ENCODE measurements at regions not wholly inside any gene's neighbourhood (a gene's known extent, or its start where the extent isn't known, plus 50 kb on each side); places are given as distances from the start of the nearest gene placed in this dataset.

- no peak overlapping the region for H2BK120ac ChIP-seq (ENCODE audit: low read depth, low read length, poor library complexity, severe bottlenecking)
- H2BK15ac ChIP-seq (ENCODE audit: low read depth, low read length) = no peak overlapping the region
- no peak overlapping the region for H4K8ac ChIP-seq (replicated peaks; ENCODE audit: insufficient read length, low read depth, low read length)
- no peak overlapping the region for H3K18ac ChIP-seq (ENCODE audit: insufficient read length, low read depth, low read length)
- H3K79me2 ChIP-seq (ENCODE audit: insufficient read depth, low read length) = no peaks in the 10 kb centered on the region
- H3K4me1 Mint-ChIP-seq = peaks cover 41 to 54% of the 10 kb centered on the region in 2 experiments
- H4K5ac ChIP-seq (ENCODE audit: insufficient read length, low read depth, low read length) = no peak overlapping the region
- no peak overlapping the region for H4K91ac ChIP-seq (ENCODE audit: insufficient read length, low read depth, low read length)
- H2BK5ac ChIP-seq (ENCODE audit: insufficient read length, low read length) = no peak overlapping the region
- peaks cover 6% of the 10 kb centered on the region for H3K4me1 ChIP-seq (ENCODE audit: insufficient read depth, low read length)
- H2BK12ac ChIP-seq (ENCODE audit: insufficient read length, low read depth, low read length) = no peak overlapping the region
- H2AK5ac ChIP-seq (ENCODE audit: insufficient read length, low read length) = no peak overlapping the region
- H4K20me1 ChIP-seq (ENCODE audit: control insufficient read depth, insufficient read depth, insufficient read length) = no peaks in the 10 kb centered on the region
- H3K9me3 Mint-ChIP-seq = no peaks in the 10 kb centered on the region; a peak in 2 of 5 replicates
- H3K23ac ChIP-seq (ENCODE audit: insufficient read length, low read depth, low read length) = no peak overlapping the region
- H3K9ac ChIP-seq (ENCODE audit: extremely low read depth, insufficient read length, low read length) = no peak overlapping the region
- no peaks in the 10 kb centered on the region for H3K9me3 ChIP-seq (ENCODE audit: control insufficient read depth, low read depth, low read length)
- H3K27ac ChIP-seq (ENCODE audit: insufficient read length, low read depth, low read length) = no peak overlapping the region
- peaks cover 0 to 7% (median 2%) of the 10 kb centered on the region in 3 experiments; a peak in 2 of 7 replicates for H3K36me3 Mint-ChIP-seq (ENCODE audit: insufficient read depth in 1 of 3, low read depth in 3 of 3)
- no peak for DNase-seq
- H3K4ac ChIP-seq (ENCODE audit: low read depth, low read length) = no peak overlapping the region
- no peaks in the 10 kb centered on the region for H3K23me2 ChIP-seq (ENCODE audit: insufficient read length, low read depth, low read length, poor library complexity, severe bottlenecking)
- H3K27me3 ChIP-seq (ENCODE audit: insufficient read depth, low read length) = no peaks in the 10 kb centered on the region; the same call in 1 of the 2 replicates
- no peak overlapping the region for H3K14ac ChIP-seq (ENCODE audit: insufficient read depth, low read length)
- H3K4me2 ChIP-seq (ENCODE audit: insufficient read depth, insufficient read length, low read length) = no peak overlapping the region
- no peaks in the 10 kb centered on the region; the same call in 1 of the 2 replicates for H3K27me3 Mint-ChIP-seq (ENCODE audit: low read depth)
- no peaks in the 10 kb centered on the region for H3K79me1 ChIP-seq (ENCODE audit: insufficient read depth, low read depth, low read length, poor library complexity, severe bottlenecking)
- no peak for TF ChIP-seq CTCF (conservative IDR thresholded peaks at IDR 0.05)
- no peak overlapping the region for H3K56ac ChIP-seq (ENCODE audit: insufficient read length, low read depth, low read length)
- H3T11ph ChIP-seq (ENCODE audit: low read length) = no peak overlapping the region
- H3K4me3 Mint-ChIP-seq = no peak overlapping the region
- no peak overlapping the region for H2AFZ ChIP-seq (ENCODE audit: low read length)
- H2BK20ac ChIP-seq (ENCODE audit: low read depth, low read length, poor library complexity, severe bottlenecking) = no peak overlapping the region
- no peak overlapping the region for H3K27ac Mint-ChIP-seq
Observed at GRCh38 chr5:124551939-124552279, 194.5 kb downstream of the ZNF608 start.
